Sigmoid colon (tissue), 6 donors: ENCODE measurements at regions not wholly inside any gene's neighbourhood (a gene's known extent, or its start where the extent isn't known, plus 50 kb on each side); places are given as distances from the start of the nearest gene placed in this dataset.
"Not testable (repeated sequence)": the region's sequence is repeated elsewhere in the genome, so short reads cannot be mapped to it uniquely, and the experiment has no call there.

ENCODE experiments used
- DNase-seq: peaks from one replicate; pipeline ENCODE4 v3.0.0-alpha.2; 2019
- H3K27ac ChIP-seq, 4 donors: fragments of 200-600 bp; sonication (generic); one replicate each; pipeline ENCODE4 v1.5.1; 2016 to 2019; ENCODE audit warnings: mild to moderate bottlenecking in 1 of 4
- H3K27me3 ChIP-seq, 3 donors: fragments of 200-600 bp; sonication (generic); one replicate each; pipeline ENCODE4 v1.5.1; 2019; ENCODE audit warnings: mild to moderate bottlenecking in 1 of 3
- H3K36me3 ChIP-seq, 4 donors: fragments of 200-600 bp; sonication (generic); one replicate each; pipeline ENCODE4 v1.5.1; 2016 to 2019
- H3K4me1 ChIP-seq, 4 donors: fragments of 200-600 bp; sonication (generic); one replicate each; pipeline ENCODE4 v1.5.1; 2017 to 2019
- H3K4me3 ChIP-seq, 4 donors: fragments of 200-600 bp; sonication (generic); one replicate each; pipeline ENCODE4 v1.5.1; 2017 to 2019; ENCODE audit warnings: mild to moderate bottlenecking in 2 of 4, moderate library complexity in 1 of 4
- H3K9me3 ChIP-seq, 4 donors: fragments of 200-600 bp in 3 of 4; sonication (generic) in 3 of 4; one replicate each; pipeline versions ENCODE4 v1.5.1 to v1.6.1; 2013 to 2019
- CTCF ChIP-seq, 4 experiments: fragments of 450-650 bp in 3 of 4; fragments of 200-600 bp in 1 of 4; IDR thresholded peaks; one replicate each; pipeline ENCODE4 v1.5.1; 2016 to 2019; ENCODE audit warnings: antibody characterized with exemption in 4 of 4, mild to moderate bottlenecking in 3 of 4, moderate library complexity in 2 of 4
- EP300 ChIP-seq, 4 donors: sonication (generic); formaldehyde crosslinking; IDR thresholded peaks; one replicate each; pipeline ENCODE4 v1.6.1; 2017; ENCODE audit warnings: antibody characterized with exemption in 4 of 4
- POLR2A ChIP-seq, 2 donors: fragments of 450-650 bp; IDR thresholded peaks; one replicate each; pipeline ENCODE4 v1.6.1; 2016; ENCODE audit warnings: antibody characterized with exemption in 2 of 2, mild to moderate bottlenecking in 2 of 2, moderate library complexity in 2 of 2
- POLR2AphosphoS5 ChIP-seq, 4 donors: sonication (generic); formaldehyde crosslinking; IDR thresholded peaks; one replicate each; pipeline ENCODE4 v1.6.1; 2017; ENCODE audit warnings: antibody characterized with exemption in 4 of 4
- WGBS, 2 donors: extraction: QIAGEN DNeasy Blood & Tissue Kit; methylation state at CpG; one replicate each; pipeline ENCODE4 v1.1.7; 2013; 5-methylcytosine and 5-hydroxymethylcytosine counted together
- intact Hi-C: fragments of 100-400 bp; cut with DNase I; formaldehyde crosslinking; loops from one replicate; pipeline ENCODE4 v1.15.1; 2023
- donor health status: healthy with polysubstance abuse.
- donor health status: healthy.

- H3K36me3 ChIP-seq, result no peaks in the 10 kb centered on the region
- no peaks in the 10 kb centered on the region for H3K27me3 ChIP-seq
- WGBS, 2 donors, result 75 to 88% methylated on average over 4 of the region's 4 CpGs
- H3K27ac ChIP-seq, result no peak overlapping the region
- TF ChIP-seq POLR2AphosphoS5 (IDR thresholded peaks at IDR 0.05) (no peak), POLR2A (IDR thresholded peaks at IDR 0.05) (no peak), CTCF (IDR thresholded peaks at IDR 0.05) (no peak), EP300 (IDR thresholded peaks at IDR 0.05) (no peak)
- peaks cover 0 to 43% (median 28%) of the 10 kb centered on the region in 4 donors for H3K4me1 ChIP-seq
- no peak for DNase-seq
- H3K9me3 ChIP-seq, result no peaks in the 10 kb centered on the region
- no peak overlapping the region for H3K4me3 ChIP-seq
- intact Hi-C loops, result no loop called here
These were observed 170.3 kb upstream of the SPRED2 start for GRCh38 chr2:65602603-65603235.

- H3K36me3 ChIP-seq, H3K9me3 ChIP-seq, intact Hi-C loops, H3K27me3 ChIP-seq, H3K4me3 ChIP-seq, H3K27ac ChIP-seq, DNase-seq: not testable (repeated sequence)
- 87 to 92% methylated on average over 33 of the region's 33 CpGs for WGBS, 2 donors
- peaks cover 0 to 31% (median 21%) of the 10 kb centered on the region in 4 donors for H3K4me1 ChIP-seq
These were observed 168.5 kb upstream of the SPRED2 start for GRCh38 chr2:65600871-65601270.

- intact Hi-C loops, H3K27me3 ChIP-seq, H3K36me3 ChIP-seq, H3K9me3 ChIP-seq, DNase-seq, H3K27ac ChIP-seq, H3K4me3 ChIP-seq: not testable (repeated sequence)
- WGBS, 2 donors, result 89 to 91% methylated on average over 17 to 24 of the region's 26 CpGs
- peaks cover 0 to 26% (median 16%) of the 10 kb centered on the region in 4 donors for H3K4me1 ChIP-seq
These were observed 168.0 kb upstream of the SPRED2 start for GRCh38 chr2:65600351-65600750.

- peaks cover 0 to 21% (median 11%) of the 10 kb centered on the region in 4 donors for H3K4me1 ChIP-seq
- intact Hi-C loops, result no loop called here
- TF ChIP-seq CTCF (IDR thresholded peaks at IDR 0.05) (no peak), POLR2A (IDR thresholded peaks at IDR 0.05) (no peak), EP300 (IDR thresholded peaks at IDR 0.05) (no peak), POLR2AphosphoS5 (IDR thresholded peaks at IDR 0.05) (no peak)
- H3K9me3 ChIP-seq, result no peaks in the 10 kb centered on the region
- no peak overlapping the region for H3K27ac ChIP-seq
- 83 to 87% methylated on average over 5 of the region's 6 CpGs for WGBS, 2 donors
- H3K4me3 ChIP-seq, result no peak overlapping the region
- no peak for DNase-seq
- no peaks in the 10 kb centered on the region for H3K36me3 ChIP-seq
- H3K27me3 ChIP-seq, result no peaks in the 10 kb centered on the region
These were observed 167.3 kb upstream of the SPRED2 start for GRCh38 chr2:65599693-65600092.

GRCh38 chr2:65598996-65599395, 166.6 kb upstream of the SPRED2 start:
- H3K36me3 ChIP-seq, result no peaks in the 10 kb centered on the region
- TF ChIP-seq CTCF (IDR thresholded peaks at IDR 0.05) (no peak), POLR2A (IDR thresholded peaks at IDR 0.05) (no peak), POLR2AphosphoS5 (IDR thresholded peaks at IDR 0.05) (no peak), EP300 (IDR thresholded peaks at IDR 0.05) (no peak)
- H3K27ac ChIP-seq, result no peak overlapping the region
- WGBS, 2 donors, result 65 to 81% methylated on average over 1 of the region's 1 CpG
- no peak overlapping the region for H3K4me3 ChIP-seq
- H3K9me3 ChIP-seq, result no peaks in the 10 kb centered on the region
- H3K27me3 ChIP-seq, result no peaks in the 10 kb centered on the region
- H3K4me1 ChIP-seq, result peaks cover 0 to 16% (median 7%) of the 10 kb centered on the region in 4 donors
- intact Hi-C loops, result no loop called here
- DNase-seq, result no peak

GRCh38 chr2:65598264-65598663, 165.9 kb upstream of the SPRED2 start:
- no peaks in the 10 kb centered on the region for H3K9me3 ChIP-seq
- no peaks in the 10 kb centered on the region for H3K27me3 ChIP-seq
- WGBS, 2 donors, result 91 to 92% methylated on average over 4 of the region's 4 CpGs
- peaks cover 0 to 9% (median 4%) of the 10 kb centered on the region in 4 donors for H3K4me1 ChIP-seq
- DNase-seq, result no peak
- intact Hi-C loops, result no loop called here
- H3K27ac ChIP-seq, result no peak overlapping the region
- H3K36me3 ChIP-seq, result no peaks in the 10 kb centered on the region
- TF ChIP-seq POLR2AphosphoS5 (IDR thresholded peaks at IDR 0.05) (no peak), CTCF (IDR thresholded peaks at IDR 0.05) (no peak), EP300 (IDR thresholded peaks at IDR 0.05) (no peak), POLR2A (IDR thresholded peaks at IDR 0.05) (no peak)
- H3K4me3 ChIP-seq, result no peak overlapping the region
